Muscle of back (tissue), 3 donors: ENCODE measurements at regions not wholly inside any gene's neighbourhood (a gene's known extent, or its start where the extent isn't known, plus 50 kb on each side); places are given as distances from the start of the nearest gene placed in this dataset.

ENCODE experiments used
- DNase-seq, 3 donors: peaks; one replicate each; pipeline versions ENCODE4 v3.0.0 to v3.0.0-alpha.2; 2013

- DNase-seq = no peak
These were observed 509.0 kb upstream of the LARGE1 start for GRCh38 chr22:34429314-34429713.

GRCh38 chr22:34430386-34430785 is 510.1 kb upstream of the LARGE1 start:
- DNase-seq = no peak

GRCh38 chr22:34434371-34434770 is 514.1 kb upstream of the LARGE1 start:
- no peak for DNase-seq

GRCh38 chr22:34437140-34437539 is 516.9 kb upstream of the LARGE1 start:
- DNase-seq = no peak

- DNase-seq = no peak
These were observed 534.3 kb upstream of the LARGE1 start for GRCh38 chr22:34454598-34454997.

GRCh38 chr22:34462795-34463194 is 542.5 kb upstream of the LARGE1 start:
- DNase-seq = no peak

GRCh38 chr22:34475886-34476285 is 555.6 kb upstream of the LARGE1 start:
- no peak for DNase-seq

- DNase-seq = no peak
These were observed 556.5 kb upstream of the LARGE1 start for GRCh38 chr22:34476762-34477161.

- DNase-seq = no peak
These were observed 560.8 kb upstream of the LARGE1 start for GRCh38 chr22:34481090-34481489.

- DNase-seq = no peak
These were observed 566.1 kb upstream of the LARGE1 start for GRCh38 chr22:34486381-34486780.

- DNase-seq = no peak
These were observed 569.6 kb upstream of the LARGE1 start for GRCh38 chr22:34489861-34490260.

- DNase-seq = no peak
These were observed 570.6 kb upstream of the LARGE1 start for GRCh38 chr22:34490886-34491285.

- DNase-seq = no peak
These were observed 572.5 kb upstream of the ISX start for GRCh38 chr22:34493486-34493885.

GRCh38 chr22:34501366-34501965 is 564.5 kb upstream of the ISX start:
- peak; percentile 9 to 44 (median 36) for DNase-seq

- no peak for DNase-seq
These were observed 563.1 kb upstream of the ISX start for GRCh38 chr22:34502821-34503220.

- DNase-seq = no peak
These were observed 557.2 kb upstream of the ISX start for GRCh38 chr22:34508797-34509196.

- DNase-seq = no peak
These were observed 539.3 kb upstream of the ISX start for GRCh38 chr22:34526681-34527080.

GRCh38 chr22:34534101-34534500 is 531.9 kb upstream of the ISX start:
- DNase-seq = peak in 2 of 3 donors; percentile 10 to 39

- DNase-seq = no peak
These were observed 498.6 kb upstream of the ISX start for GRCh38 chr22:34567367-34567766.

GRCh38 chr22:34570408-34570807 is 495.6 kb upstream of the ISX start:
- no peak for DNase-seq

GRCh38 chr22:34579519-34579918 is 486.4 kb upstream of the ISX start:
- DNase-seq = no peak

GRCh38 chr22:34587357-34588356 is 478.3 kb upstream of the ISX start:
- peak in 2 of 3 donors; percentile 14 to 34 for DNase-seq

- no peak for DNase-seq
These were observed 476.9 kb upstream of the ISX start for GRCh38 chr22:34588871-34589545.
